ENCODE measurements at regions not wholly inside any gene's neighbourhood (a gene's known extent, or its start where the extent isn't known, plus 50 kb on each side); places are given as distances from the start of the nearest gene placed in this dataset.

GRCh38 chr21:27739187-27739586, 772.3 kb upstream of the ADAMTS5 start:
- TF ChIP-seq, protein P1, sequence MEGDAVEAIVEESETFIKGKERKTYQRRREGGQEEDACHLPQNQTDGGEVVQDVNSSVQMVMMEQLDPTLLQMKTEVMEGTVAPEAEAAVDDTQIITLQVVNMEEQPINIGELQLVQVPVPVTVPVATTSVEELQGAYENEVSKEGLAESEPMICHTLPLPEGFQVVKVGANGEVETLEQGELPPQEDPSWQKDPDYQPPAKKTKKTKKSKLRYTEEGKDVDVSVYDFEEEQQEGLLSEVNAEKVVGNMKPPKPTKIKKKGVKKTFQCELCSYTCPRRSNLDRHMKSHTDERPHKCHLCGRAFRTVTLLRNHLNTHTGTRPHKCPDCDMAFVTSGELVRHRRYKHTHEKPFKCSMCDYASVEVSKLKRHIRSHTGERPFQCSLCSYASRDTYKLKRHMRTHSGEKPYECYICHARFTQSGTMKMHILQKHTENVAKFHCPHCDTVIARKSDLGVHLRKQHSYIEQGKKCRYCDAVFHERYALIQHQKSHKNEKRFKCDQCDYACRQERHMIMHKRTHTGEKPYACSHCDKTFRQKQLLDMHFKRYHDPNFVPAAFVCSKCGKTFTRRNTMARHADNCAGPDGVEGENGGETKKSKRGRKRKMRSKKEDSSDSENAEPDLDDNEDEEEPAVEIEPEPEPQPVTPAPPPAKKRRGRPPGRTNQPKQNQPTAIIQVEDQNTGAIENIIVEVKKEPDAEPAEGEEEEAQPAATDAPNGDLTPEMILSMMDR (IDR thresholded peaks at IDR 0.05): no peak
- TF ChIP-seq EZH2 (IDR thresholded peaks at IDR 0.05): no peak
